Coronary artery (tissue), 2 donors: ENCODE measurements at regions not wholly inside any gene's neighbourhood (a gene's known extent, or its start where the extent isn't known, plus 50 kb on each side); places are given as distances from the start of the nearest gene placed in this dataset.

Experiments used
- DNase-seq: peaks from one replicate; pipeline ENCODE4 v3.0.0-alpha.2; 2017; ENCODE audit warnings: low spot score
- H3K27ac ChIP-seq, 2 donors: fragments of 200-600 bp; sonication (generic); one replicate each; pipeline ENCODE4 v1.5.1; 2016 to 2019
- H3K4me3 ChIP-seq: fragments of 200-600 bp; sonication (generic); 2 replicates; pipeline ENCODE4 v1.5.1; 2016; ENCODE audit warnings: mild to moderate bottlenecking, moderate library complexity
- CTCF ChIP-seq: fragments of 200-600 bp; sonication (generic); IDR thresholded peaks from one replicate; pipeline ENCODE4 v1.5.1; 2019; ENCODE audit warnings: antibody characterized with exemption

- no peak for DNase-seq
- TF ChIP-seq CTCF: no peak
- Histone ChIP-seq H3K4me3 (no peak overlapping the region), H3K27ac (no peak overlapping the region)
Observed at GRCh38 chr15:77738441-77739302, 106.0 kb upstream of the LINGO1 start.

- TF ChIP-seq CTCF: no peak
- no peak for DNase-seq
- H3K4me3 ChIP-seq: no peak overlapping the region
- no peak overlapping the region for H3K27ac ChIP-seq
Observed at GRCh38 chr15:77738038-77738370, 105.3 kb upstream of the LINGO1 start.

GRCh38 chr15:77737238-77738037 is 104.7 kb upstream of the LINGO1 start:
- no peak overlapping the region for H3K27ac ChIP-seq
- no peak for DNase-seq
- no peak overlapping the region for H3K4me3 ChIP-seq
- TF ChIP-seq CTCF: no peak

GRCh38 chr15:77734306-77734705 is 101.6 kb upstream of the LINGO1 start:
- no peak for DNase-seq
- H3K27ac ChIP-seq: no peak overlapping the region
- H3K4me3 ChIP-seq: no peak overlapping the region
- no peak for TF ChIP-seq CTCF

GRCh38 chr15:77733579-77734300 is 101.0 kb upstream of the LINGO1 start:
- no peak overlapping the region for H3K27ac ChIP-seq
- no peak for TF ChIP-seq CTCF
- no peak for DNase-seq
- H3K4me3 ChIP-seq: no peak overlapping the region

GRCh38 chr15:77732514-77733335 is 100.0 kb upstream of the LINGO1 start:
- no peak overlapping the region for H3K27ac ChIP-seq
- no peak for TF ChIP-seq CTCF

More at GRCh38 chr15:77732514-77733335, 100.0 kb upstream of the LINGO1 start:
- no peak for DNase-seq
- no peak overlapping the region for H3K4me3 ChIP-seq
